Posterior vena cava (tissue), 2 donors: ENCODE measurements at regions not wholly inside any gene's neighbourhood (a gene's known extent, or its start where the extent isn't known, plus 50 kb on each side); places are given as distances from the start of the nearest gene placed in this dataset.

Experiments
- DNase-seq: peaks from one replicate; pipeline ENCODE4 v3.0.0-alpha.2; 2020; ENCODE audit warnings: low spot score
- intact Hi-C, 2 donors: fragments of 100-400 bp; cut with DNase I; formaldehyde crosslinking; loops; one replicate each; pipeline versions ENCODE4 v1.14.1 to v1.14.2; 2022 to 2023
- donor health status: DM: yes; HTN: yes; CAD: no.
- donor health status: DM: yes; HTN: yes; CAD: no.

GRCh38 chr10:128992770-128993169 is 474.3 kb upstream of the MGMT start:
- intact Hi-C loops: no loop called here
- DNase-seq: peak; percentile 53

GRCh38 chr10:128993443-128993842 is 473.6 kb upstream of the MGMT start:
- intact Hi-C loops: no loop called here
- peak; percentile 41 for DNase-seq

DNA sequence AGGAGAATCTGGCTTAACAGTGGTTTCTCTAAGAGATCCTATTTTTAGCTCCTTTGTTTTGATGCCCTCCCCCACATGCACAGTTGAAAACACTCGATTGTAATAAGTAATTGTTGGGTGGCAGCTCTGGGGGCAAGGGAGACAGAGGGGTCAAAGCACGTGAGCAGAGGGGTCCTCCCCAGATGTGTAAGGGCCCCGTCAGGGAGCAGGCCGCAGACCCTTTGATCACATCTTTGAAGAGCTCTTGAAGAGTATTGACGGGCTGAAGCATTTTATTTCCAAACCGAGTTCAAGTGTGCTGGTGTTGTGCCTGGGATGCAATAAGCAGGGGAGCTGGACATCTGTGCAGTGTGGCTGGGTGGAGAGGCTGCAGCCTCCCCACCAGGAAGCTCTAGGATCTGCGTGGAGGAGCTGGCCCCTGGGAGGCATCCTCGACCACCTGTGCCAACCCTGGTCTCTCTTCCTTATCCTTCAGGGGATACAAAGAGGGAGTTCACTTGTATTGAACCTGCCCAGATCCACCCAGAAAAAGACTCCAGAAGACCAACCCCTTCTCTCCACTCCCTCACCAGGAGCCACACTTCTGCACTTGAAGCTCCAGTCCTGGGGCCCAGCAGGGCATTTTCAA is 473.0 kb upstream of the MGMT start:
- DNase-seq: peak; percentile 46
- intact Hi-C loops: no loop called here

GRCh38 chr10:128994598-128995143 is 472.4 kb upstream of the MGMT start:
- DNase-seq: no peak

DNA sequence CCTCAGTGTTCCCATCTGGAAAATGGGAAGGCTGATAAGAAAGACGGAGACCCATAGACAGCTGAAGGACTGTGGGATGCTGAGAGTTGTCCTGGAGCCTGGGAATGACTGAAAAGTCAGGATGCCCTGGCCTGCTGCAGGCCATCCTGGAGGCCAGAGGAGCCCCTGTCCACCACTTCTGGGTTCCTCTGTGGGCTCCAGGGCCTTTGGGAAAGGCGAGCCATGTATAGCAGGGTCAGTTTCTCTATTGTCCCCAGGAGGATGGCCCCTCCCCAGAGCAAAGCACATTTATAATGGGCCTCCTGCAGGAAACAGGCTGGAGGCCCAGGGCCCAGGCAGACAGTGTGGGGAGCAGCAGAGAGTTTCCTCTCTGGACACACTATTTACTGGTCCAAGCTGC is 471.4 kb upstream of the MGMT start:
- intact Hi-C loops: no loop called here
- no peak for DNase-seq

More at GRCh38 chr10:128994598-128995143, 472.4 kb upstream of the MGMT start:
- intact Hi-C loops: no loop called here

DNA sequence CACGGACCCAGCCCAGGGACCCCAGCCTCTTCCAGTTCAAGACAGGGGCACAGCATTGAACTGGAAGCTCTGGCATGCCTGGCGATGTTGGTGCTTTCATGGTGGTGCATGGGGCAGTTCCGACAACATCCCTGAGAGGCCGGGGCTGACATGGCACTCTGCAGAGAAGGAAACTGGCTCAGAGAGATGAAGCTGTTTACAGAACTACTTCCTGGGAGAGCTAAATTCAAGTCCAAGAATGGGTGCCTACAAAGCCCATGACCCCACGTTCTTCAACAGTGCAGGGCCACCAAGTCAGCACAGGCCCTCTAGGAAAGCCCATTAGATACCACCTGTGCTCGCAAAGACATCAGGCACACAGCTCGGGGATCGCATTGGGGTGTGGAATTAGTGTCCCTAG is 470.9 kb upstream of the MGMT start:
- no peak for DNase-seq
- intact Hi-C loops: no loop called here

DNA sequence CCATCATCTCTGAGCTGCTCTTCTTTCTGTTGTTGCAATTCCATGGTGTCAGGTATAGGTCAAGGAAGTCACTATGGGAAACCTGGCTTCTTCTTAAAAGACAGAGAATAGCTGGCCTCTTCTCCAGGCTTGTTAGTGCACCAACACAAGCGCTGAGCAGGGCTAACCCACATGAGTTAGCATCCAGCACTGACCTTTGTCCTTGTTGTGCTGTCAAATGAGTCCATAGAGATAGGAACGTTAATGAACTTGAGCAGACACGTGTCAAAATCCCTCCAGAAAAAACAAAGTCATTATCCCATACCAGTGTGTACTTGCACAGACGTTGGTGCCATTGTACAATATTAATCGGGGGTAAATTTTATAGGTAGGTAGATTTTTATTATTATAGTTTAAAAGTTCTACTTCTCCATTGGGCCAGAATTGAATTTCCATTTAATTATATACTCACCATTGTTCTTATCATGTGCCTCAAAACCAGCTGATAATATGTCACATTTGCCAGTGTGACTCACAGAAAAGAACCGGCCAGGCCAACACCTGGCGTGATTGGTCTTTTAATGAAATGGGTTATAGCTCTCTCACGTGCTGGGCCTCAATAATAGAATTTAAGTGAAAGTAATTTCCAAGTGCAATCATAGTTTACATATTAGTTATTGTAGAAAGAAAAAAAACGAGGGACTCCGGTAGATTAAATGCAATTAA is 468.8 kb upstream of the MGMT start:
- DNase-seq: no peak
- intact Hi-C loops: no loop called here

GRCh38 chr10:129004398-129004797 is 462.6 kb upstream of the MGMT start:
- no peak for DNase-seq
- intact Hi-C loops: no loop called here

- no peak for DNase-seq
- intact Hi-C loops: no loop called here
Observed at GRCh38 chr10:129005080-129005479, 462.0 kb upstream of the MGMT start.

GRCh38 chr10:129005804-129006203 is 461.2 kb upstream of the MGMT start:
- no peak for DNase-seq
- intact Hi-C loops: no loop called here

DNA sequence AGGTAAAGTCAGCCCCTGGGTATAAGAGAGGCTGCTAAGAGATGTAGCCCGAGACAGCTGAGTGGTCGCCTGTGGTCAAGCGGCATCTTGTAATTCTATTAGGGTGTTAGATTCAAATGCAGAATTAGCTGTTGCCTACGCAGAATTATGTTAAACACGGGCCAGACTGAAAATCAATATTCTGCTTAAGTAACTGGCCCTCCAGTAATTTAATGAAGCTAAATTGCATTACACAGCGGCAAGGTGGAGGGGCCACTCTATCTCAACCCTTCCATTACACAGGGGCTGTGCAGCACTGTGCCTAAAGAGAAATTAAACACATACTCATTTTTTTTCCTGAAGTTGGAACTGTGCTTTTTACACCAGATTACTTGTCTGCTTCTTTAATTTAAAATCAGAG is 448.5 kb upstream of the MGMT start:
- DNase-seq: no peak
- intact Hi-C loops: no loop called here

DNA sequence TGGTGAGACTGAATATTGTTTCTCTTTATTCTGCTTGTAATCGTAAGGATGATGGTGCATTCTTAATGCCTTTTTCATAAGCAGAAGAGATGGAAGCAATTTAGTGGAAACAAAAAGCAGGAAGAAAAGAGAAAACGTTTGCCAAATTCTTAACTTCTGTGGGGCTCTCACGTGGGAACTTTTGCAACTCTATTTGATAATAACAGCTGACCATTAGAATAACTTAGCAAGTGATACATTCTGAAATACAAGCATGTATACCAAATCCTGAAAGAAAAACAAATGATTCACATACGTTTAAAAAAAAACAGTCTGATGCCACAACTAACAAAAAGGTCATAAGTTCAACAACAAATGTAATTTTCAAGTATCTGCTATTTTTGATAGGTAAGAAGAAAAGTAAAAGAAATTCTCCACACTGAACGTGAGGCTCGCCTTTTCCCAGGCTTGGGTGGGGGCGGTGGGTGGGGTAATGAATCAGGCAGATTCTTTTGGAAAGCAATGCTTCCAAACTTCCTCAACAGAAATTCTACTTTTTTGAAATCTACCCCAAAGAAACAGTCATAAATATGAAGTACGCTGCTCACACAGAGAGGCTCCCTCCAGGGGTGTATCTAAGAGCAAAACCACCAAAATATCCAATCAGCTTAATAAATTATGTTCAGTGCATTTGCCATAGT is 446.2 kb upstream of the MGMT start:
- intact Hi-C loops: no loop called here
- DNase-seq: no peak

GRCh38 chr10:129021594-129022304 is 445.3 kb upstream of the MGMT start:
- intact Hi-C loops: no loop called here
- no peak for DNase-seq

DNA sequence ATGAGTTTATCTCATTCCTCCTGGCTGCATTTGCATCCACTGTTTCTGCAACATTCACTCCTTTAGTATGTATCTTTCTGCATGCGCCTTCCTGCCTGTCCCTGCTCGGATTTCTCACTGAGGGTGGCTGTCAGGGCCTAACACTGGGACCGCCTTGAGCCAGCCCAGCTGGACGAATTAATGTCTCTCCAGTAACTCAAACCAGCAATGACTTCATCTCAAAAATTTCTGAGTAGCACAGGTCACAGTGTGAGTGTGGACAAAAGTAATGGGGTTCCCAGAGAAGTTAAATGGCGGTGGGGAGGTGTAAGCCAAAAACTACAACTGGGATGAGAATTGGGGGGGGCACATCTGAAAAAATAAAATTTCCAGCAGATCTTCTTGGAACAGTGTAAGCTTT is 444.0 kb upstream of the MGMT start:
- DNase-seq: no peak
- intact Hi-C loops: no loop called here

DNA sequence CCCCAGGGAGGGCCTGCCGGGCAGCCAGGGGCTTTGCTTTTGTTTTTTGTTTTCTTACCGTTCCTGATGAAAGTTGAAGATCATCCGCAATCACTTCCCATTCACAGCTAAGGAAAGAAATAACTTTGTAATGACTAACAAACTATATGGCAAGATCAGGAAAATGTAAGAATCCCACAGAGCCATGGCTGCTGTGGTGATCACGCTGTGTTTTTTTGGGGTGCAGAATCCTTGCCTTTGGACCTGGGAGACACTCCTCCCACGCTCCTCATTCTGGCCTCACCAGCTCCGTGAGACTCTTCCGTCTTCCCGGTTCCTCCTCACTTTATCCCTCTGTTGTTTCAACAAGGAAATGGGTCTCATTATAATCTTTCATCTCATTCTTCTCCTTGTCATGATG is 443.0 kb upstream of the MGMT start:
- DNase-seq: no peak
- intact Hi-C loops: no loop called here

GRCh38 chr10:129025787-129026186 is 441.3 kb upstream of the MGMT start:
- DNase-seq: no peak
- intact Hi-C loops: loop anchor here in 1 of 2 donors (5.0 kb wide), 1 partner anchor 947 kb away; no protein-coding TSS in a partner anchor

DNA sequence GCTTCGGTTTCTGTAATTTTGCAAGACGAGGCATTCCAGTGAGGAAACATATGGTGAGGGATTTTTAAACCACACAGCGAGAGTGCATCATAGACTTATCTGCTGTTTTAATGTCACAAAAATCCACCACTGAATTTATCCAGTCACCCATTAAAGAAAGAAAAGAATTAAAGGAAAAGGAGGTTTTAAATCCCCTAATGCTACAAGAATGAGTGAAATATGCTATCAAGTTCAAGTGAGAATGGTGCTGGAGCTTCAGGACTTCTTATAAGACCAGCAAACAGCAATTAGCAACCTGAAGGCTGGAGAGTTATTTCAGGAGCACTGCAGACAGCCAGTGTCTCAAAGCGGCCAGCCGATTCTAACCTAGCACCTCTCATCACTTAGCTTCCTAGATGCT is 439.1 kb upstream of the MGMT start:
- intact Hi-C loops: loop anchor here in 1 of 2 donors (5.0 kb wide), 1 partner anchor 944 kb away; no protein-coding TSS in a partner anchor

DNA sequence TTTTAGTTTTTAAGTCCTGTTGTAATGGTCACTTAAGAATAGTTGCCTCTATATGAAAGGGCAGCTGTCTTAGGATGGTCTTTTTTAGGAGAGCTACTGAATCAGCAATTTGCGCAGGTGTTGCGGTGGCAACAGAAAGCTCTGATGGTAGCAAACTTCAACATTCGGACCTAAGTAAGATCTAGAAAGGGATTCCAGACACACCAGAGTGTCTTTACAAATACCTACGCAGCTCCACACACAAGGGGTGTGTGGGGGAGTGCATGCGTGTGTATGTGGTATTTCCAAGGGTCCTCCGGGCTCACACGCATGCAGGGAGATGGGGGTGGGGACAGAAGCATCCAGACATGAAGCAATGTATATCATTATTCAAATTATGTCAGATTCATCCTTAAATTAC is 438.6 kb upstream of the MGMT start:
- DNase-seq: no peak

More for the DNA sequence above, 439.1 kb upstream of the MGMT start:
- no peak for DNase-seq

DNA sequence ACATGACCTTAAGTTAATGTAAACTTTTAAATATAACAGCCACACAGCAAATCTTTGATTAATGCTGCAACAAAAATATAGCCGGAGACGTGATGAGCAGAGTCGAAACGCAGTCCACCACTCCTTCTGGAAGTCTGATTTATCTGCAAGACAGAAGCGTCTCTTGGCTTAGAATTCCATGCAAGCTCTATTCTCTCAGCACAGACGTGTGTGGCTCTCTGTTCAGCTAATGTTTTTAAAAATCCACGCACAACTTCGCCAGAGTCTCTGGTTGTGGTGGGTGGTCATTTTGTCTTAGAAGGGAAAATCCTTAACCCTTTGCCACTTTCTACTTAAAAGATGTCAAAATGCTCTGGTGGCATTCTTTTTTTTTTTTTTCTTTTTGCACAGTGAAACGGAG is 438.0 kb upstream of the MGMT start:
- intact Hi-C loops: loop anchor here in 1 of 2 donors (5.0 kb wide), 1 partner anchor 943 kb away; no protein-coding TSS in a partner anchor
- no peak for DNase-seq

More for the DNA sequence above, 438.6 kb upstream of the MGMT start:
- intact Hi-C loops: loop anchor here in 1 of 2 donors (5.0 kb wide), 1 partner anchor 944 kb away; no protein-coding TSS in a partner anchor
